ENCODE measurements at regions not wholly inside any gene's neighbourhood (a gene's known extent, or its start where the extent isn't known, plus 50 kb on each side); places are given as distances from the start of the nearest gene placed in this dataset.

DNA sequence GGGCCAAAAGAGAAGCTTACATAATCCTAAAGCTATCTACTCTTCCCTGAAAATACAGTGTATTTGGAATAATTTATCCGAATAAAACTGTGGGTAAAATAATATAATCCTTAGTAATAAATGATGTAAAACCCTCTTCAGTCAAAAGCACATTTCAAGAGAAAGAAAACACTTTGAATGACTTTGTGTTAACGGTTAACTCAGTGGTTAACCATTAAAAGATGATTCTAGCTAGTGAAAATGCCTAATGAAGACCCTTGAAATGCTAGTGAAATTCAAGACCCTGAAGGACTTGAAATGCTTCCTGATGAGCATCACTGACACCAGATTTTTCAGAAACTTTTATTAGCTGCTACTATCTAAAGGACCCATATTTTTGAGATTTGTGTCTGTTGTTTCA is 70.7 kb downstream of the COX7C start:
- CTCF ChIA-PET, result no interaction called here
- TF ChIP-seq TCF7L2 (IDR thresholded peaks at IDR 0.05; ENCODE audit: low read depth, low read length) (no peak), CTCF (IDR thresholded peaks at IDR 0.05) (no peak), POLR2AphosphoS5 (IDR thresholded peaks at IDR 0.05; ENCODE audit: low read depth, low read length) (no peak), REST (IDR thresholded peaks at IDR 0.05; ENCODE audit: insufficient read depth in 1 of 2, low read depth in 2 of 2, low read length in 1 of 2) (no peak), SIN3A (IDR thresholded peaks at IDR 0.05; ENCODE audit: borderline replicate concordance, insufficient read depth, low read depth, low read length) (no peak)
- BruUV-seq (replicated peaks), result no TSS peak
- H3K36me3 ChIP-seq (ENCODE audit: control insufficient read depth, insufficient read depth, low read length), result no peaks in the 10 kb centered on the region
- in situ Hi-C loops (cut with HindIII; ENCODE audit: low pct_unique_long_range_greater_than_20kb, low sequenced_read_pairs), result no loop called here
- intact Hi-C loops (cut with micrococcal nuclease; ENCODE audit: unreplicated experiment), result no loop called here
- H3K4me3 ChIP-seq (ENCODE audit: low read depth in 2 of 2, low read length in 2 of 2), result no peak overlapping the region
- ATAC-seq (no peak), DNase-seq (ENCODE audit: low read depth, low spot score) (no peak)
- POLR2A ChIA-PET, result no interaction called here
- H3K27me3 ChIP-seq (ENCODE audit: control insufficient read depth, insufficient read depth, low read length), result no peaks in the 10 kb centered on the region
- H3K9me3 ChIP-seq (ENCODE audit: control insufficient read depth, insufficient read depth, low read depth, low read length), result no peaks in the 10 kb centered on the region
- H3K4me1 ChIP-seq (ENCODE audit: control insufficient read depth, insufficient read depth, low read length), result no peaks in the 10 kb centered on the region
- no peak overlapping the region for H3K27ac ChIP-seq (ENCODE audit: low read length)

GRCh38 chr5:86689103-86689729 is 71.5 kb downstream of the COX7C start:
- Histone ChIP-seq H3K27me3 (ENCODE audit: control insufficient read depth, insufficient read depth, low read length) (no peaks in the 10 kb centered on the region), H3K4me1 (ENCODE audit: control insufficient read depth, insufficient read depth, low read length) (no peaks in the 10 kb centered on the region), H3K9me3 (ENCODE audit: control insufficient read depth, insufficient read depth, low read depth, low read length) (no peaks in the 10 kb centered on the region), H3K4me3 (ENCODE audit: low read depth in 2 of 2, low read length in 2 of 2) (no peak overlapping the region), H3K27ac (ENCODE audit: low read length) (no peak overlapping the region), H3K36me3 (ENCODE audit: control insufficient read depth, insufficient read depth, low read length) (no peaks in the 10 kb centered on the region)
- in situ Hi-C loops (cut with HindIII; ENCODE audit: low pct_unique_long_range_greater_than_20kb, low sequenced_read_pairs) (no loop called here), intact Hi-C loops (cut with micrococcal nuclease; ENCODE audit: unreplicated experiment) (no loop called here)
- no peak for DNase-seq (ENCODE audit: low read depth, low spot score)
- no TSS peak for BruUV-seq (replicated peaks)
- CTCF ChIA-PET, result no interaction called here
- TF ChIP-seq CTCF (IDR thresholded peaks at IDR 0.05) (no peak), TCF7L2 (IDR thresholded peaks at IDR 0.05; ENCODE audit: low read depth, low read length) (no peak), POLR2AphosphoS5 (IDR thresholded peaks at IDR 0.05; ENCODE audit: low read depth, low read length) (no peak), REST (IDR thresholded peaks at IDR 0.05; ENCODE audit: insufficient read depth in 1 of 2, low read depth in 2 of 2, low read length in 1 of 2) (no peak), SIN3A (IDR thresholded peaks at IDR 0.05; ENCODE audit: borderline replicate concordance, insufficient read depth, low read depth, low read length) (no peak)
- ATAC-seq, result no peak
- POLR2A ChIA-PET, result no interaction called here
